SU-DHL-6 (cell line): ENCODE measurements at regions not wholly inside any gene's neighbourhood (a gene's known extent, or its start where the extent isn't known, plus 50 kb on each side); places are given as distances from the start of the nearest gene placed in this dataset.

ENCODE experiments used
- H2AFZ ChIP-seq: fragments of 200-600 bp; sonication (generic); 2 replicates; pipeline ENCODE4 v1.6.1; 2014; ENCODE audit warnings: low read depth, mild to moderate bottlenecking, moderate library complexity, mixed read lengths, antibody characterized with exemption, low read length; ENCODE audit not compliant: severe bottlenecking
- H3F3A ChIP-seq: fragments of 200-600 bp; shearing (Covaris generic); 2 replicates; pipeline ENCODE4 v1.6.0; 2016; ENCODE audit warnings: antibody characterized with exemption, mild to moderate bottlenecking; ENCODE audit not compliant: insufficient read depth
- H3K27ac ChIP-seq: fragments of 200-600 bp; sonication (generic); 2 replicates; pipeline ENCODE4 v1.5.1; 2016; ENCODE audit warnings: low read depth, mild to moderate bottlenecking, low read length, moderate library complexity, mixed read lengths
- H3K27me3 ChIP-seq: fragments of 200-600 bp; sonication (generic), shearing (Covaris generic); 2 replicates; pipeline ENCODE4 v1.6.0; 2014; ENCODE audit warnings: mild to moderate bottlenecking, low read length
- H3K36me3 ChIP-seq: fragments of 200-600 bp; sonication (generic); 2 replicates; pipeline ENCODE4 v1.6.1; 2014; ENCODE audit warnings: mild to moderate bottlenecking, low read length, mixed read lengths
- H3K4me2 ChIP-seq: fragments of 300-600, 200-600 bp; shearing (Covaris generic), sonication (generic); 2 replicates; pipeline ENCODE4 v1.6.0; 2014; ENCODE audit warnings: low read length, low read depth, mild to moderate bottlenecking; ENCODE audit not compliant: poor library complexity, severe bottlenecking
- H3K4me3 ChIP-seq: fragments of 200-600 bp; sonication (generic); 2 replicates; pipeline ENCODE4 v1.5.1; 2014; ENCODE audit warnings: antibody characterized with exemption, low read length, mild to moderate bottlenecking, mixed read lengths; ENCODE audit not compliant: insufficient read depth, poor library complexity, severe bottlenecking
- H3K79me2 ChIP-seq: fragments of 200-600 bp; sonication (generic); 2 replicates; pipeline ENCODE4 v1.6.1; 2014; ENCODE audit warnings: mild to moderate bottlenecking, low read length, moderate library complexity; ENCODE audit not compliant: insufficient read depth
- H3K9ac ChIP-seq: fragments of 200-600 bp; sonication (generic); 2 replicates; pipeline ENCODE4 v1.7.0; 2014; ENCODE audit warnings: mild to moderate bottlenecking, low read length
- H3K9me2 ChIP-seq: fragments of 200-600 bp; sonication (generic); replicated peaks from 2 replicates; pipeline ENCODE4 v1.6.1; 2014; ENCODE audit warnings: low read length; ENCODE audit not compliant: insufficient read depth
- H3K9me3 ChIP-seq: fragments of 200-600 bp; sonication (generic); 2 replicates; pipeline ENCODE4 v1.6.1; 2014; ENCODE audit warnings: low read length, mixed read lengths; ENCODE audit not compliant: insufficient read depth
- H4K20me1 ChIP-seq: fragments of 200-600 bp; sonication (generic); 2 replicates; pipeline ENCODE4 v1.6.1; 2014; ENCODE audit warnings: low read depth, mild to moderate bottlenecking, antibody characterized with exemption, low read length, moderate library complexity, mixed read lengths
- EZH2phosphoT487 ChIP-seq: fragments of 200-600 bp; sonication (generic), shearing (Covaris generic); conservative IDR thresholded peaks from 2 replicates; pipeline ENCODE4 v1.6.1; 2018; ENCODE audit warnings: mild to moderate bottlenecking, antibody characterized with exemption, low read length, moderate library complexity, mixed read lengths
- TF ChIP-seq, protein P1 (sequence below): fragments of 200-600 bp; sonication (generic); IDR thresholded peaks from one replicate; pipeline ENCODE4 v1.5.1; 2017; ENCODE audit warnings: antibody characterized with exemption, mild to moderate bottlenecking, low read length, moderate library complexity; ENCODE audit not compliant: insufficient read depth, poor library complexity, severe bottlenecking

DNA sequence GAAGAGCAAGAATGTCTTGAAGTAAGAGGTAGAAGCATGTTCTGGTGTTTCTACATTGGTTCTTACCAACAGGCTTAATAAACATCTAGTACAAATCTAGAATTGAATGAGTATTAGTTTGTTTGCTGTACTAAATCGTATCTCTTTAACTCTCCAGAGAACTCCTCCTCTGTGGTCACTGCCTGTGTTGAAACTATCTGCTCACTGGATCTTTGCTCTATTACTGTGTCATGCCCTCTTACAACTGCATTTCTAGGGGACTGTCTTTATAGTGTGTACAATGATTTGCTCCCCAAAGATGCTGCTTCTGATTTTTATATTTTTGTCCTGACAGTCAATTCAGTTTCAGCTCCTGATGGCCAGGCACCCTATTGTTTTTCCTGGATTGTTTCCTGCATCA, 50.1 kb upstream of the E2F7 start:
- H3K36me3 ChIP-seq: no peaks in the 10 kb centered on the region
- no peak overlapping the region for H3K4me2 ChIP-seq
- H4K20me1 ChIP-seq: no peaks in the 10 kb centered on the region
- H3K27me3 ChIP-seq: no peaks in the 10 kb centered on the region
- H3K9me3 ChIP-seq: 0 out of 2 replicates have a peak, but pooled peaks cover 8% of the 10 kb centered on the region
- no peak overlapping the region for H3K27ac ChIP-seq
- H3K4me3 ChIP-seq: no peak overlapping the region
- H3K9ac ChIP-seq: no peak overlapping the region
- no peaks in the 10 kb centered on the region for H3F3A ChIP-seq
- H2AFZ ChIP-seq: no peak overlapping the region
- TF ChIP-seq EZH2phosphoT487: no peak
- TF ChIP-seq, protein P1, sequence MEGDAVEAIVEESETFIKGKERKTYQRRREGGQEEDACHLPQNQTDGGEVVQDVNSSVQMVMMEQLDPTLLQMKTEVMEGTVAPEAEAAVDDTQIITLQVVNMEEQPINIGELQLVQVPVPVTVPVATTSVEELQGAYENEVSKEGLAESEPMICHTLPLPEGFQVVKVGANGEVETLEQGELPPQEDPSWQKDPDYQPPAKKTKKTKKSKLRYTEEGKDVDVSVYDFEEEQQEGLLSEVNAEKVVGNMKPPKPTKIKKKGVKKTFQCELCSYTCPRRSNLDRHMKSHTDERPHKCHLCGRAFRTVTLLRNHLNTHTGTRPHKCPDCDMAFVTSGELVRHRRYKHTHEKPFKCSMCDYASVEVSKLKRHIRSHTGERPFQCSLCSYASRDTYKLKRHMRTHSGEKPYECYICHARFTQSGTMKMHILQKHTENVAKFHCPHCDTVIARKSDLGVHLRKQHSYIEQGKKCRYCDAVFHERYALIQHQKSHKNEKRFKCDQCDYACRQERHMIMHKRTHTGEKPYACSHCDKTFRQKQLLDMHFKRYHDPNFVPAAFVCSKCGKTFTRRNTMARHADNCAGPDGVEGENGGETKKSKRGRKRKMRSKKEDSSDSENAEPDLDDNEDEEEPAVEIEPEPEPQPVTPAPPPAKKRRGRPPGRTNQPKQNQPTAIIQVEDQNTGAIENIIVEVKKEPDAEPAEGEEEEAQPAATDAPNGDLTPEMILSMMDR: no peak
- H3K9me2 ChIP-seq: no peaks in the 10 kb centered on the region
- H3K79me2 ChIP-seq: no peaks in the 10 kb centered on the region
